Upper lobe of left lung (tissue), 6 donors: ENCODE measurements at regions not wholly inside any gene's neighbourhood (a gene's known extent, or its start where the extent isn't known, plus 50 kb on each side); places are given as distances from the start of the nearest gene placed in this dataset.
A peak's percentile ranks its signal among the peaks of the same experiment; 100 is the strongest.

Source experiments
- ATAC-seq, 2 donors: fragments of 200-7000 bp; cut with Tn5 transposase; one replicate each; pipeline ENCODE4 v1.9.1; 2022; ENCODE audit warnings: mild to moderate bottlenecking in 2 of 2, moderate library complexity in 2 of 2; ENCODE audit not compliant: low FRiP score in 2 of 2
- DNase-seq, 2 donors: peaks; one replicate each; pipeline ENCODE4 v3.0.0-alpha.2; 2019 to 2020
- H3K27ac ChIP-seq, 4 donors: fragments of 200-600 bp; sonication (generic); one replicate each; pipeline ENCODE4 v1.5.1; 2016 to 2019
- H3K27me3 ChIP-seq, 4 donors: fragments of 200-600 bp; sonication (generic); one replicate each; pipeline ENCODE4 v1.5.1; 2017 to 2019
- H3K36me3 ChIP-seq, 4 donors: fragments of 200-600 bp; sonication (generic); one replicate each; pipeline ENCODE4 v1.5.1; 2016 to 2019
- H3K4me1 ChIP-seq, 4 donors: fragments of 200-600 bp; sonication (generic); one replicate each; pipeline ENCODE4 v1.5.1; 2018 to 2019
- H3K4me3 ChIP-seq, 4 donors: fragments of 200-600 bp; sonication (generic); one replicate each; pipeline ENCODE4 v1.5.1; 2017 to 2019; ENCODE audit warnings: mild to moderate bottlenecking in 2 of 4, moderate library complexity in 1 of 4
- H3K9me3 ChIP-seq, 4 donors: fragments of 200-600 bp; sonication (generic); one replicate each; pipeline ENCODE4 v1.5.1; 2018 to 2019
- CTCF ChIP-seq, 6 experiments: fragments of 450-650 bp in 4 of 6; fragments of 200-600 bp in 2 of 6; sonication (generic) in 2 of 6; IDR thresholded peaks; one replicate each; pipeline ENCODE4 v1.5.1; 2016 to 2019; ENCODE audit warnings: antibody characterized with exemption in 6 of 6
- EP300 ChIP-seq, 4 donors: sonication (generic); formaldehyde crosslinking; IDR thresholded peaks; one replicate each; pipeline ENCODE4 v1.5.1; 2017; ENCODE audit warnings: antibody characterized with exemption in 4 of 4, control low read depth in 2 of 4
- POLR2A ChIP-seq, 4 donors: fragments of 450-650 bp; IDR thresholded peaks; one replicate each; pipeline ENCODE4 v1.5.1; 2016 to 2017; ENCODE audit warnings: antibody characterized with exemption in 4 of 4, mild to moderate bottlenecking in 2 of 4
- POLR2AphosphoS5 ChIP-seq, 2 donors: sonication (generic); formaldehyde crosslinking; IDR thresholded peaks; one replicate each; pipeline ENCODE4 v1.5.1; 2017; ENCODE audit warnings: antibody characterized with exemption in 2 of 2
- WGBS, 2 donors: methylation state at CpG; one replicate each; pipeline ENCODE4 v1.1.5; 2017 to 2018; 5-methylcytosine and 5-hydroxymethylcytosine counted together
- donor health status: DM: no; HTN: no; CAD: no; lungs with moderate emphysema.
- donor health status: DM: no; HTN: yes; CAD: no; lungs with severe emphysema.

- Histone ChIP-seq H3K27me3 (no peaks in the 10 kb centered on the region), H3K4me3 (no peak overlapping the region), H3K9me3 (no peaks in the 10 kb centered on the region), H3K36me3 (no peaks in the 10 kb centered on the region), H3K4me1 (peaks cover 0 to 6% (median 0%) of the 10 kb centered on the region in 4 donors), H3K27ac (no peak overlapping the region)
- TF ChIP-seq POLR2A (IDR thresholded peaks at IDR 0.05) (no peak), POLR2AphosphoS5 (IDR thresholded peaks at IDR 0.05) (peak in 1 of 2 donors; percentile 8)
- DNase-seq: no peak
- ATAC-seq: no peak
- WGBS, 2 donors: 29 to 81% methylated on average over 1 of the region's 1 CpG
Measured at GRCh38 chr6:12404651-12405050, 114.5 kb downstream of the EDN1 start.

- Histone ChIP-seq H3K36me3 (no peaks in the 10 kb centered on the region), H3K4me1 (no peaks in the 10 kb centered on the region), H3K9me3 (no peaks in the 10 kb centered on the region), H3K27ac (peak overlapping the region in 1 of 4 donors; percentile 35), H3K27me3 (no peaks in the 10 kb centered on the region), H3K4me3 (no peak overlapping the region)
- WGBS, 2 donors: 70 to 76% methylated on average over 9 of the region's 9 CpGs
- ATAC-seq: no peak
- no peak for TF ChIP-seq EP300 (IDR thresholded peaks at IDR 0.05)
- no peak for TF ChIP-seq POLR2A (IDR thresholded peaks at IDR 0.05)
- DNase-seq: no peak
Measured at GRCh38 chr6:12408752-12409151, 118.6 kb downstream of the EDN1 start.

- no peak overlapping the region for H3K4me3 ChIP-seq
- no peaks in the 10 kb centered on the region for H3K36me3 ChIP-seq
- no peaks in the 10 kb centered on the region for H3K4me1 ChIP-seq
- no peaks in the 10 kb centered on the region for H3K9me3 ChIP-seq
- WGBS, 2 donors: 76 to 94% methylated on average over 4 of the region's 4 CpGs
- H3K27ac ChIP-seq: no peak overlapping the region
- no peak for ATAC-seq
- DNase-seq: no peak
- TF ChIP-seq POLR2A (IDR thresholded peaks at IDR 0.05) (no peak), CTCF (IDR thresholded peaks at IDR 0.05) (no peak), EP300 (IDR thresholded peaks at IDR 0.05) (no peak), POLR2AphosphoS5 (IDR thresholded peaks at IDR 0.05) (no peak)
- no peaks in the 10 kb centered on the region for H3K27me3 ChIP-seq
Measured at GRCh38 chr6:12410946-12411345, 120.8 kb downstream of the EDN1 start.

GRCh38 chr6:12414096-12414675, 124.0 kb downstream of the EDN1 start:
- Histone ChIP-seq H3K4me1 (no peaks in the 10 kb centered on the region), H3K4me3 (no peak overlapping the region), H3K36me3 (no peaks in the 10 kb centered on the region), H3K27ac (no peak overlapping the region), H3K27me3 (no peaks in the 10 kb centered on the region), H3K9me3 (peaks cover 0 to 4% (median 0%) of the 10 kb centered on the region in 4 donors)
- DNase-seq: no peak
- TF ChIP-seq CTCF (IDR thresholded peaks at IDR 0.05) (no peak), EP300 (IDR thresholded peaks at IDR 0.05) (no peak), POLR2A (IDR thresholded peaks at IDR 0.05) (no peak)
- ATAC-seq: no peak
- WGBS, 2 donors: 96 to 97% methylated on average over 4 of the region's 4 CpGs

GRCh38 chr6:12415980-12416598, 125.9 kb downstream of the EDN1 start:
- 68 to 85% methylated on average over 2 of the region's 2 CpGs for WGBS, 2 donors
- H3K27ac ChIP-seq: no peak overlapping the region
- no peak for DNase-seq
- H3K36me3 ChIP-seq: no peaks in the 10 kb centered on the region
- H3K4me1 ChIP-seq: no peaks in the 10 kb centered on the region
- ATAC-seq: no peak
- no peaks in the 10 kb centered on the region for H3K27me3 ChIP-seq
- TF ChIP-seq POLR2AphosphoS5 (IDR thresholded peaks at IDR 0.05) (no peak), CTCF (IDR thresholded peaks at IDR 0.05) (no peak), EP300 (IDR thresholded peaks at IDR 0.05) (no peak), POLR2A (IDR thresholded peaks at IDR 0.05) (no peak)
- peaks cover 0 to 4% (median 0%) of the 10 kb centered on the region in 4 donors for H3K9me3 ChIP-seq
- H3K4me3 ChIP-seq: no peak overlapping the region

- DNase-seq (no peak), ATAC-seq (no peak)
- no peaks in the 10 kb centered on the region for H3K36me3 ChIP-seq
- H3K9me3 ChIP-seq: peaks cover 0 to 4% (median 0%) of the 10 kb centered on the region in 4 donors
- no peaks in the 10 kb centered on the region for H3K27me3 ChIP-seq
- H3K4me1 ChIP-seq: no peaks in the 10 kb centered on the region
- H3K27ac ChIP-seq: no peak overlapping the region
- no peak overlapping the region for H3K4me3 ChIP-seq
- TF ChIP-seq EP300 (IDR thresholded peaks at IDR 0.05) (no peak), CTCF (IDR thresholded peaks at IDR 0.05) (no peak), POLR2AphosphoS5 (IDR thresholded peaks at IDR 0.05) (no peak), POLR2A (IDR thresholded peaks at IDR 0.05) (no peak)
- 91 to 94% methylated on average over 1 of the region's 1 CpG for WGBS, 2 donors
Measured at GRCh38 chr6:12417191-12417590, 127.0 kb downstream of the EDN1 start.
